ENCODE measurements at regions not wholly inside any gene's neighbourhood (a gene's known extent, or its start where the extent isn't known, plus 50 kb on each side); places are given as distances from the start of the nearest gene placed in this dataset.

DNA sequence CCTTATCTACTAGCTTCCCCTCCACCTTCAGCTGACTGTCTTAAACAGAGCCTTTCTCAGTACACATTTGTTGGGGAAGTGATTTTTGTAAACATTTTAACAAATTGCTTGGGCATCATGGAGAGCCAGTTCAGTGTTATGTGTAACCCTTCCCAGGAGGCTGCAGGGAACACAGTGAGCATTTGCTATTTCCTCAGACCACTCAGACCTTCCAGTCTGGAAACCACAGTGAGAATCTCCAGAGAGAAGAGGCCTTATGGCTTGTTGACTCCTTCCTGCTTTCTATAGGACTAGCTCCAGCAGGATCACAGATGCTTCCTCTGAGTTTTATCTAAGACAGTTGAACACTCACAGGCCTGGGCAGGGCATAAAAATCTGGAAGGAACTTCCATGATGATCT, 409.8 kb upstream of the NPVF start:
- no peaks in the 10 kb centered on the region for H3K36me3 Mint-ChIP-seq (ENCODE audit: low read depth, unreplicated experiment)
- Histone ChIP-seq H3K9ac (ENCODE audit: low read length) (no peak overlapping the region), H3K79me2 (ENCODE audit: insufficient read depth, low read length) (no peaks in the 10 kb centered on the region), H3K4me3 (ENCODE audit: insufficient read depth, low read depth, low read length) (no peak overlapping the region), H3K27me3 (ENCODE audit: insufficient read depth, low read length) (no peaks in the 10 kb centered on the region), H3K36me3 (ENCODE audit: insufficient read depth, low read length) (no peaks in the 10 kb centered on the region), H4K20me1 (ENCODE audit: insufficient read depth, low read length) (no peaks in the 10 kb centered on the region), H2AFZ (ENCODE audit: low read depth, low read length) (no peak overlapping the region), H3K4me1 (ENCODE audit: insufficient read depth, low read length) (no peaks in the 10 kb centered on the region), H3K27ac (ENCODE audit: low read depth, low read length) (no peak overlapping the region), H3K9me3 (ENCODE audit: insufficient read depth, low read depth, low read length) (peaks cover 5% of the 10 kb centered on the region), H3K4me2 (ENCODE audit: low read length) (no peak overlapping the region)
- no peak overlapping the region for H3K27ac Mint-ChIP-seq (ENCODE audit: unreplicated experiment)
- H3K27me3 Mint-ChIP-seq (ENCODE audit: low read depth, unreplicated experiment): no peaks in the 10 kb centered on the region
- H3K4me1 Mint-ChIP-seq (ENCODE audit: low read depth, unreplicated experiment): peaks cover 17% of the 10 kb centered on the region
- no peaks in the 10 kb centered on the region for H3K9me3 Mint-ChIP-seq (ENCODE audit: unreplicated experiment)
- no peak for TF ChIP-seq EZH2 (IDR thresholded peaks at IDR 0.05; ENCODE audit: insufficient read depth, low read length)
- TF ChIP-seq, protein P1, sequence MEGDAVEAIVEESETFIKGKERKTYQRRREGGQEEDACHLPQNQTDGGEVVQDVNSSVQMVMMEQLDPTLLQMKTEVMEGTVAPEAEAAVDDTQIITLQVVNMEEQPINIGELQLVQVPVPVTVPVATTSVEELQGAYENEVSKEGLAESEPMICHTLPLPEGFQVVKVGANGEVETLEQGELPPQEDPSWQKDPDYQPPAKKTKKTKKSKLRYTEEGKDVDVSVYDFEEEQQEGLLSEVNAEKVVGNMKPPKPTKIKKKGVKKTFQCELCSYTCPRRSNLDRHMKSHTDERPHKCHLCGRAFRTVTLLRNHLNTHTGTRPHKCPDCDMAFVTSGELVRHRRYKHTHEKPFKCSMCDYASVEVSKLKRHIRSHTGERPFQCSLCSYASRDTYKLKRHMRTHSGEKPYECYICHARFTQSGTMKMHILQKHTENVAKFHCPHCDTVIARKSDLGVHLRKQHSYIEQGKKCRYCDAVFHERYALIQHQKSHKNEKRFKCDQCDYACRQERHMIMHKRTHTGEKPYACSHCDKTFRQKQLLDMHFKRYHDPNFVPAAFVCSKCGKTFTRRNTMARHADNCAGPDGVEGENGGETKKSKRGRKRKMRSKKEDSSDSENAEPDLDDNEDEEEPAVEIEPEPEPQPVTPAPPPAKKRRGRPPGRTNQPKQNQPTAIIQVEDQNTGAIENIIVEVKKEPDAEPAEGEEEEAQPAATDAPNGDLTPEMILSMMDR (IDR thresholded peaks at IDR 0.05; ENCODE audit: insufficient read depth, low read depth, low read length): no peak
- no peak for FAIRE-seq
- no peak overlapping the region for H3K4me3 Mint-ChIP-seq (ENCODE audit: unreplicated experiment)
- DNase-seq (ENCODE audit: low read depth): no peak

DNA sequence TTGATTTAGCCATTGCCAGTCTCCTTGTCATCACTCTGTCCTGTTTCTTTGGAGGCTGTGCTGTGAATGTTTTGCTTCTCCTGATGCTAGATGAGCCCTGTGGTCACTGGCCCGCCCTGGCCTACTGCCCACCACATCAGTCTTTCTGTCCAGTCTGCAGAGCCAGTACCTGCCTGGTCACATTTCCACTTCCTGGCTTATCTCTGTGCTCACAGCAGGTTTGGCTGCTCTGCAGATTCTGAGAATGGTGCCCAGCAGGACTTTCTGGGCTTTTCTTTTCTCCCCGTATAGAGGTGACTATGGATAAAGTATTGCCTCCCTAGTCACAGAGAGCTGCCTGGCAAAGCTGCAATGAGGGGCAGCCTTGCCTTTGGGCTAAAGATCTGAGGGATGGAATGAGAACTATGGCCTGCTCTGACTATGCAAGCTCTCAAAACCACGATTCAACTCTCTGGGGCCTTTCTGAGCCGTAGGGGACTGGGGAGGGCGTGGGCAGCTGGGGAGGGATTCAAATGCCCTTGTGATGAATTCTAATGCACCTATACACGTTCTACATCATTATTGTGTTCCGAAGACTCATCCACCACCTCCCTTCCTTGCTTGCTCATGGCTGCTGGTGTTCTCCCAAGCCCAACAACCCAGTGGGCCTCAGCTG, 410.4 kb upstream of the NPVF start:
- Histone ChIP-seq H3K36me3 (ENCODE audit: insufficient read depth, low read length) (no peaks in the 10 kb centered on the region), H3K79me2 (ENCODE audit: insufficient read depth, low read length) (no peaks in the 10 kb centered on the region), H3K4me1 (ENCODE audit: insufficient read depth, low read length) (no peaks in the 10 kb centered on the region), H4K20me1 (ENCODE audit: insufficient read depth, low read length) (no peaks in the 10 kb centered on the region), H3K9me3 (ENCODE audit: insufficient read depth, low read depth, low read length) (peaks cover 5% of the 10 kb centered on the region), H3K4me3 (ENCODE audit: insufficient read depth, low read depth, low read length) (no peak overlapping the region), H2AFZ (ENCODE audit: low read depth, low read length) (no peak overlapping the region), H3K27ac (ENCODE audit: low read depth, low read length) (no peak overlapping the region), H3K4me2 (ENCODE audit: low read length) (no peak overlapping the region), H3K27me3 (ENCODE audit: insufficient read depth, low read length) (no peaks in the 10 kb centered on the region), H3K9ac (ENCODE audit: low read length) (no peak overlapping the region)
- no peaks in the 10 kb centered on the region for H3K27me3 Mint-ChIP-seq (ENCODE audit: low read depth, unreplicated experiment)
- peaks cover 17% of the 10 kb centered on the region for H3K4me1 Mint-ChIP-seq (ENCODE audit: low read depth, unreplicated experiment)
- TF ChIP-seq, protein P1 (IDR thresholded peaks at IDR 0.05; ENCODE audit: insufficient read depth, low read depth, low read length): no peak
- no peak for TF ChIP-seq EZH2 (IDR thresholded peaks at IDR 0.05; ENCODE audit: insufficient read depth, low read length)
- H3K9me3 Mint-ChIP-seq (ENCODE audit: unreplicated experiment): no peaks in the 10 kb centered on the region
- no peak overlapping the region for H3K4me3 Mint-ChIP-seq (ENCODE audit: unreplicated experiment)
- no peak overlapping the region for H3K27ac Mint-ChIP-seq (ENCODE audit: unreplicated experiment)
- H3K36me3 Mint-ChIP-seq (ENCODE audit: low read depth, unreplicated experiment): no peaks in the 10 kb centered on the region
- no peak for DNase-seq (ENCODE audit: low read depth)
- FAIRE-seq: no peak

DNA sequence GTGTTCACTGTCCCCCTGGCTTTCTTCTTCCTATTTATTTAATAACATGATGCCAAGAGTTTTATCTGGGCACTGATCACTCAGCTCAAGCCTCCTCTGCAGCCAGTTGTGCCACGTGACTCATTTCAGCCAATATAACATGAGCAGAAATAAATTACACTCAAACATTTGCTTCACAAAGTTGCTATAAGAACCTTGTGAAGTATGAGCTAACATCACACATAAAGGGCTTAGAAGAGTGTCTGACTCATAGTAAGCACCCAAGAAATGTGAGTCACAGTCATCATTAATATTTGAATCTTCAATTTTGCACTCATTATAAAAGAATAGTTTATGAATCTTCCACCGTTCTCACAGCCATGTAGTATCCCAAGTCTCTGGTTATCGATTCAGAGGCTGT, 414.6 kb upstream of the NPVF start:
- H3K9ac ChIP-seq (ENCODE audit: low read length): no peak overlapping the region
- Mint-ChIP-seq H3K4me3 (ENCODE audit: unreplicated experiment) (no peak overlapping the region), H3K27ac (ENCODE audit: unreplicated experiment) (no peak overlapping the region), H3K4me1 (ENCODE audit: low read depth, unreplicated experiment) (peaks cover 33% of the 10 kb centered on the region), H3K27me3 (ENCODE audit: low read depth, unreplicated experiment) (no peaks in the 10 kb centered on the region), H3K36me3 (ENCODE audit: low read depth, unreplicated experiment) (no peaks in the 10 kb centered on the region), H3K9me3 (ENCODE audit: unreplicated experiment) (no peaks in the 10 kb centered on the region)
- H3K4me3 ChIP-seq (ENCODE audit: insufficient read depth, low read depth, low read length): no peak overlapping the region
- no peaks in the 10 kb centered on the region for H3K36me3 ChIP-seq (ENCODE audit: insufficient read depth, low read length)
- no peak for FAIRE-seq
- no peaks in the 10 kb centered on the region for H3K27me3 ChIP-seq (ENCODE audit: insufficient read depth, low read length)
- no peaks in the 10 kb centered on the region for H3K79me2 ChIP-seq (ENCODE audit: insufficient read depth, low read length)
- DNase-seq (ENCODE audit: low read depth): no peak
- H3K4me1 ChIP-seq (ENCODE audit: insufficient read depth, low read length): no peaks in the 10 kb centered on the region
- no peak overlapping the region for H2AFZ ChIP-seq (ENCODE audit: low read depth, low read length)
- peaks cover 2% of the 10 kb centered on the region for H3K9me3 ChIP-seq (ENCODE audit: insufficient read depth, low read depth, low read length)
- no peak overlapping the region for H3K4me2 ChIP-seq (ENCODE audit: low read length)
- no peaks in the 10 kb centered on the region for H4K20me1 ChIP-seq (ENCODE audit: insufficient read depth, low read length)
- no peak for TF ChIP-seq EZH2 (IDR thresholded peaks at IDR 0.05; ENCODE audit: insufficient read depth, low read length)
- TF ChIP-seq, protein P1 (IDR thresholded peaks at IDR 0.05; ENCODE audit: insufficient read depth, low read depth, low read length): no peak
- no peak overlapping the region for H3K27ac ChIP-seq (ENCODE audit: low read depth, low read length)

Data from astrocyte (in vitro differentiated cells and primary cell).